ENCODE measurements at regions not wholly inside any gene's neighbourhood (a gene's known extent, or its start where the extent isn't known, plus 50 kb on each side); places are given as distances from the start of the nearest gene placed in this dataset.

DNA sequence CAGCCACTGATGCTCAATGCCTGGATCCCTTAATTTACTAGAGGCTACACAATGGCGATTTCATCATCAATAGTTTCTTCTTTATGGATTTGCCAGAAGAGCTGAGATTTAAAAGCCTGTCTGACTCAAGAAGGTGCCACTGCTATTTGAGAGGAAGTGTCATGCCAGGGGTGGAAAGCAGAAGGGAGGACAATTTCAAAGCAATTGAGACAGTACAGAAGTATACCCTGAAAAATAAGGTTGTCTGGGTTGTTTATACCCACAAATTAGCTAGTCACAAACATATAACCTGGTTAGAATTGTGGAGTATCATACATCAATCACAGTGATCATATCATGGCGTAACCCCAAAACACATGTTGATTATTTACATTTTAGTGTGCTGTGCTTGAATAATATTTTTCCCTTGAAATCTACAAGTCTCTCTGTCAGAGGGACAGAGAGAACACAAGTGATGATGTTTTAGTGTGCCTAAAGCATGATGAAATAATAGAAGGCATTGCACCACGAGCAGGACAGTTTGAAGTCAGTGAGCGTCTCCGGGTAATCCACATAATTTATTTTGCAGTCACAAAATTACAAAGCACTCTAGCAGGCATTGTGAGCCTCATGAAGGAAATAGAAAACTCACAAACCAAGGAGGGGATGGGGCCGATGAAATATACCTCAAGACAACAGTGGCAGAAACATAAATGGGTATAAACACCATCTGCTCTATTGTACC lies 312.2 kb upstream of the SPRED2 start:
- Histone ChIP-seq H3K27me3 (replicated peaks) (no peaks in the 10 kb centered on the region), H3K4me3 (ENCODE audit: low read depth, low read length) (no peak overlapping the region), H3K36me3 (replicated peaks) (no peaks in the 10 kb centered on the region), H3K27ac (no peak overlapping the region)
- no peak for DNase-seq
- in situ Hi-C loops (cut with HindIII; ENCODE audit: low pct_ligation_motif_present, low sequenced_read_pairs): no loop called here
- TF ChIP-seq, protein P1, sequence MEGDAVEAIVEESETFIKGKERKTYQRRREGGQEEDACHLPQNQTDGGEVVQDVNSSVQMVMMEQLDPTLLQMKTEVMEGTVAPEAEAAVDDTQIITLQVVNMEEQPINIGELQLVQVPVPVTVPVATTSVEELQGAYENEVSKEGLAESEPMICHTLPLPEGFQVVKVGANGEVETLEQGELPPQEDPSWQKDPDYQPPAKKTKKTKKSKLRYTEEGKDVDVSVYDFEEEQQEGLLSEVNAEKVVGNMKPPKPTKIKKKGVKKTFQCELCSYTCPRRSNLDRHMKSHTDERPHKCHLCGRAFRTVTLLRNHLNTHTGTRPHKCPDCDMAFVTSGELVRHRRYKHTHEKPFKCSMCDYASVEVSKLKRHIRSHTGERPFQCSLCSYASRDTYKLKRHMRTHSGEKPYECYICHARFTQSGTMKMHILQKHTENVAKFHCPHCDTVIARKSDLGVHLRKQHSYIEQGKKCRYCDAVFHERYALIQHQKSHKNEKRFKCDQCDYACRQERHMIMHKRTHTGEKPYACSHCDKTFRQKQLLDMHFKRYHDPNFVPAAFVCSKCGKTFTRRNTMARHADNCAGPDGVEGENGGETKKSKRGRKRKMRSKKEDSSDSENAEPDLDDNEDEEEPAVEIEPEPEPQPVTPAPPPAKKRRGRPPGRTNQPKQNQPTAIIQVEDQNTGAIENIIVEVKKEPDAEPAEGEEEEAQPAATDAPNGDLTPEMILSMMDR (IDR thresholded peaks at IDR 0.05; ENCODE audit: low read depth, low read length, missing control alignments): no peak

GRCh38 chr2:65742977-65743376 lies 310.6 kb upstream of the SPRED2 start:
- H3K36me3 ChIP-seq (replicated peaks): no peaks in the 10 kb centered on the region
- no peaks in the 10 kb centered on the region for H3K27me3 ChIP-seq (replicated peaks)
- TF ChIP-seq, protein P1 (IDR thresholded peaks at IDR 0.05; ENCODE audit: low read depth, low read length, missing control alignments): peak; percentile 40
- H3K4me3 ChIP-seq (ENCODE audit: low read depth, low read length): no peak overlapping the region
- no peak overlapping the region for H3K27ac ChIP-seq
- no peak for DNase-seq
- in situ Hi-C loops (cut with HindIII; ENCODE audit: low pct_ligation_motif_present, low sequenced_read_pairs): no loop called here

GRCh38 chr2:65739927-65740326 lies 307.5 kb upstream of the SPRED2 start:
- in situ Hi-C loops (cut with HindIII; ENCODE audit: low pct_ligation_motif_present, low sequenced_read_pairs): no loop called here

DNA sequence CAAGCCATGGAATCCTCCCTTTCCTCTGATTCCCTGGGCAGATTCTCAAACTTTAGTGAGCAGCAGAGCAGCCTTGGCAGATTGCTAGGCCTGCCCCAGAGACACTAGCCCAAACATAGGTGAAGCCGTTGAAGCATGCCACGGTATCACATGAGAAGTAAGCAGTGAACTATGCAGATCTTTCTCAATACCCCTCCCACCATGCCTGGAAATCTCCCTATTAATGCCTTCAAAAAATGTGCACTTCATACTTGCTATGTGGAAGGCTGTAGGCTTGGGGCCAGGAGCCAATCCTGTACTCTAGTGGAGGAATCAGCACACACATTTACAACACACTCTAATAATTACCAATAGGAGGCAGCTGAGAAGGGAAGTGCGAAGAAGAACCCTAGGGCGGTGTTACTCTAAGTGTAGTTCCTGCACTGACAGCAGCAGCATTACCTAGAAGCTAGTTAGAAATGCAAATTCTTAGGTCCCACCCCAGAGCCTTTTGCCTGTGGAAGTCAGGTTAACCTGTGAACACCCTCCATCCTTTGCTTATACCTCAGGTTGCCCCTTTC lies 305.1 kb upstream of the SPRED2 start:
- Histone ChIP-seq H3K4me3 (ENCODE audit: low read depth, low read length) (no peak overlapping the region), H3K27ac (no peak overlapping the region), H3K36me3 (replicated peaks) (no peaks in the 10 kb centered on the region), H3K27me3 (replicated peaks) (no peaks in the 10 kb centered on the region)
- no peak for DNase-seq
- TF ChIP-seq, protein P1 (IDR thresholded peaks at IDR 0.05; ENCODE audit: low read depth, low read length, missing control alignments): no peak
- in situ Hi-C loops (cut with HindIII; ENCODE audit: low pct_ligation_motif_present, low sequenced_read_pairs): no loop called here

More at GRCh38 chr2:65739927-65740326, 307.5 kb upstream of the SPRED2 start:
- no peak for DNase-seq
- TF ChIP-seq, protein P1 (IDR thresholded peaks at IDR 0.05; ENCODE audit: low read depth, low read length, missing control alignments): no peak
- no peak overlapping the region for H3K4me3 ChIP-seq (ENCODE audit: low read depth, low read length)
- H3K27me3 ChIP-seq (replicated peaks): no peaks in the 10 kb centered on the region
- no peaks in the 10 kb centered on the region for H3K36me3 ChIP-seq (replicated peaks)
- H3K27ac ChIP-seq: no peak overlapping the region

DNA sequence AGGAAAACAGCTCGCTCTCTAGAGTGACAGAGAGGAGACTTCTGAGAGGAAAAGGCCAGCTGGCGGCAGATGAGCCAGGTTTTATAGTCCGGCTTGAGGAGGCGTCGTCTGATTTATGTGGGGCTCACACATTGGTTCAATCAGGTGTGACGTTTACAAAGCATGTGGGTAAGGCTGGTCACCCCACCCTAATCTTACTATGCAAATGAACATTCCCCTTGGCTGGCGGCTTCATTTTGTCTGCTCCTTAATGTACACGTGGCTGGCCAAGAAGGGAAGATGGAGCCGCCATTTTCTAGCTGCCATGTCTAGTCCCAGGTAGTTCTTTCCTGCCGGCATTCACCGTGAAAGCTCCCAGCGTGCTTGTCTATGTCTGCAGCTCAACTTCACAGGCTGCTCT lies 299.1 kb upstream of the SPRED2 start:
- DNase-seq: no peak
- Histone ChIP-seq H3K36me3 (replicated peaks) (no peaks in the 10 kb centered on the region), H3K4me3 (ENCODE audit: low read depth, low read length) (no peak overlapping the region), H3K27me3 (replicated peaks) (no peaks in the 10 kb centered on the region), H3K27ac (no peak overlapping the region)
- TF ChIP-seq, protein P1 (IDR thresholded peaks at IDR 0.05; ENCODE audit: low read depth, low read length, missing control alignments): no peak
- in situ Hi-C loops (cut with HindIII; ENCODE audit: low pct_ligation_motif_present, low sequenced_read_pairs): no loop called here
